ENCODE measurements at regions not wholly inside any gene's neighbourhood (a gene's known extent, or its start where the extent isn't known, plus 50 kb on each side); places are given as distances from the start of the nearest gene placed in this dataset.

- TF ChIP-seq CTCF (IDR thresholded peaks at IDR 0.05), result no peak
- no peak for TF ChIP-seq POLR2A (IDR thresholded peaks at IDR 0.05)
Measured at GRCh38 chr5:124262470-124262869, 484.0 kb downstream of the ZNF608 start.

Data from right lobe of liver (tissue), 4 donors.